ENCODE measurements at regions not wholly inside any gene's neighbourhood (a gene's known extent, or its start where the extent isn't known, plus 50 kb on each side); places are given as distances from the start of the nearest gene placed in this dataset.

- TF ChIP-seq, protein P1, sequence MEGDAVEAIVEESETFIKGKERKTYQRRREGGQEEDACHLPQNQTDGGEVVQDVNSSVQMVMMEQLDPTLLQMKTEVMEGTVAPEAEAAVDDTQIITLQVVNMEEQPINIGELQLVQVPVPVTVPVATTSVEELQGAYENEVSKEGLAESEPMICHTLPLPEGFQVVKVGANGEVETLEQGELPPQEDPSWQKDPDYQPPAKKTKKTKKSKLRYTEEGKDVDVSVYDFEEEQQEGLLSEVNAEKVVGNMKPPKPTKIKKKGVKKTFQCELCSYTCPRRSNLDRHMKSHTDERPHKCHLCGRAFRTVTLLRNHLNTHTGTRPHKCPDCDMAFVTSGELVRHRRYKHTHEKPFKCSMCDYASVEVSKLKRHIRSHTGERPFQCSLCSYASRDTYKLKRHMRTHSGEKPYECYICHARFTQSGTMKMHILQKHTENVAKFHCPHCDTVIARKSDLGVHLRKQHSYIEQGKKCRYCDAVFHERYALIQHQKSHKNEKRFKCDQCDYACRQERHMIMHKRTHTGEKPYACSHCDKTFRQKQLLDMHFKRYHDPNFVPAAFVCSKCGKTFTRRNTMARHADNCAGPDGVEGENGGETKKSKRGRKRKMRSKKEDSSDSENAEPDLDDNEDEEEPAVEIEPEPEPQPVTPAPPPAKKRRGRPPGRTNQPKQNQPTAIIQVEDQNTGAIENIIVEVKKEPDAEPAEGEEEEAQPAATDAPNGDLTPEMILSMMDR (IDR thresholded peaks at IDR 0.05) = no peak
- TF ChIP-seq EZH2 (IDR thresholded peaks at IDR 0.05; ENCODE audit: borderline replicate concordance, insufficient read depth, low read depth, low read length, poor library complexity, severe bottlenecking) = no peak
Measured at GRCh38 chr10:34911661-34912205, 96.6 kb upstream of the PARD3 start.

All from B cell (primary cell).